ENCODE measurements at regions not wholly inside any gene's neighbourhood (a gene's known extent, or its start where the extent isn't known, plus 50 kb on each side); places are given as distances from the start of the nearest gene placed in this dataset.
"Not testable (repeated sequence)": the region's sequence is repeated elsewhere in the genome, so short reads cannot be mapped to it uniquely, and the experiment has no call there.

- DNase-seq (ENCODE audit: low spot score), result no peak
- no peak for TF ChIP-seq CTCF (IDR thresholded peaks at IDR 0.05; ENCODE audit: extremely low read depth, insufficient read depth, missing control alignments)
- in situ Hi-C loops (cut with MboI; ENCODE audit: low pct_unique_long_range_greater_than_20kb, low sequenced_read_pairs, unreplicated experiment), result no loop called here
Measured at GRCh38 chr4:79676705-79677104, 268.7 kb upstream of the GK2 start.

GRCh38 chr4:79674906-79675305 is 266.9 kb upstream of the GK2 start:
- in situ Hi-C loops (cut with MboI; ENCODE audit: low pct_unique_long_range_greater_than_20kb, low sequenced_read_pairs, unreplicated experiment); DNase-seq (ENCODE audit: low spot score): not testable (repeated sequence)

GRCh38 chr4:79673898-79674297 is 265.9 kb upstream of the GK2 start:
- TF ChIP-seq CTCF (IDR thresholded peaks at IDR 0.05; ENCODE audit: extremely low read depth, insufficient read depth, missing control alignments), result no peak
- no peak for DNase-seq (ENCODE audit: low spot score)
- in situ Hi-C loops (cut with MboI; ENCODE audit: low pct_unique_long_range_greater_than_20kb, low sequenced_read_pairs, unreplicated experiment), result no loop called here

- no peak for TF ChIP-seq CTCF (IDR thresholded peaks at IDR 0.05; ENCODE audit: extremely low read depth, insufficient read depth, missing control alignments)
- in situ Hi-C loops (cut with MboI; ENCODE audit: low pct_unique_long_range_greater_than_20kb, low sequenced_read_pairs, unreplicated experiment), result no loop called here
- no peak for DNase-seq (ENCODE audit: low spot score)
Measured at GRCh38 chr4:79673377-79673776, 265.3 kb upstream of the GK2 start.

- in situ Hi-C loops (cut with MboI; ENCODE audit: low pct_unique_long_range_greater_than_20kb, low sequenced_read_pairs, unreplicated experiment), result no loop called here
- no peak for DNase-seq (ENCODE audit: low spot score)
- no peak for TF ChIP-seq CTCF (IDR thresholded peaks at IDR 0.05; ENCODE audit: extremely low read depth, insufficient read depth, missing control alignments)
Measured at GRCh38 chr4:79666875-79667274, 258.8 kb upstream of the GK2 start.

GRCh38 chr4:79666112-79666511 is 258.1 kb upstream of the GK2 start:
- no peak for TF ChIP-seq CTCF (IDR thresholded peaks at IDR 0.05; ENCODE audit: extremely low read depth, insufficient read depth, missing control alignments)
- in situ Hi-C loops (cut with MboI; ENCODE audit: low pct_unique_long_range_greater_than_20kb, low sequenced_read_pairs, unreplicated experiment), result no loop called here
- no peak for DNase-seq (ENCODE audit: low spot score)

- in situ Hi-C loops (cut with MboI; ENCODE audit: low pct_unique_long_range_greater_than_20kb, low sequenced_read_pairs, unreplicated experiment), result no loop called here
- no peak for DNase-seq (ENCODE audit: low spot score)
- TF ChIP-seq CTCF (IDR thresholded peaks at IDR 0.05; ENCODE audit: extremely low read depth, insufficient read depth, missing control alignments), result no peak
Measured at GRCh38 chr4:79663865-79664264, 255.8 kb upstream of the GK2 start.
